ENCODE measurements at regions not wholly inside any gene's neighbourhood (a gene's known extent, or its start where the extent isn't known, plus 50 kb on each side); places are given as distances from the start of the nearest gene placed in this dataset.

GRCh38 chr16:50924759-50925545 is 183.1 kb downstream of the CYLD start:
- DNase-seq (ENCODE audit: low spot score), result no peak

DNA sequence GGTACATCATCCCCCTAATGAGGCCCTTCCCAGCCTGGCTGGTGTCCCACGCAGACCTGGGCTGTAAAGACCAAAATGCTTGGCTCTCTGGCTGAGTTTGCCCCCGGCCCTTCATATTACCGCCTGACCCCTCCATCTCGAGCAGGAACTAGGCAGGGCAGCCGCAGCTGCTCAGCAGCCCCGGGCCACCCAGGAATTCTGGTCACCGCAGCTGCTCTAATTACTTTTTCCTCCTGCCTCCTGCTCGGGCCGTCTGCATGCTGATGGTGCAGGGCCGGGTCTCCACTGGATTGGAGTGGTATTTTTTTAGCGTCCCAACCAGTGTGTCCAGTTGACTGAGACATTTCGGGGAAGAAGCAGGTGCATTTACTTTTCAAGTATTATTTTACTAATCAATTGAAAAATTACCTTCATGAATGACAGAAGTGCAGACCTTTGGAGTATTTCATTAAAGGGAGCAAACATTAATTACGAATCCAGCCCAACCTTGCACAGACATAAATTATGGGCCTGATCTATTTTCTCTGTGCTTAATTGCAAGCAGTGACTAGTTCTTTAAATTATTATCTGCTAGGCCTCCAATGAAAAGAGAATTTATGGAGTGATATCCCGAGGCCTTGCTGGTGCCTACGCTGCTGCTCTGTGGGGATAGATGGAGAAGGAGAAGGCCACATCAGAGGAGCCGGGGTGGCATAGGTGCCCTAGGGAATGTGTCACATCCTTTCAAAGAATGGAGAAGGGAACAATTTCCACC is 176.2 kb downstream of the CYLD start:
- no peak for DNase-seq (ENCODE audit: low spot score)

DNA sequence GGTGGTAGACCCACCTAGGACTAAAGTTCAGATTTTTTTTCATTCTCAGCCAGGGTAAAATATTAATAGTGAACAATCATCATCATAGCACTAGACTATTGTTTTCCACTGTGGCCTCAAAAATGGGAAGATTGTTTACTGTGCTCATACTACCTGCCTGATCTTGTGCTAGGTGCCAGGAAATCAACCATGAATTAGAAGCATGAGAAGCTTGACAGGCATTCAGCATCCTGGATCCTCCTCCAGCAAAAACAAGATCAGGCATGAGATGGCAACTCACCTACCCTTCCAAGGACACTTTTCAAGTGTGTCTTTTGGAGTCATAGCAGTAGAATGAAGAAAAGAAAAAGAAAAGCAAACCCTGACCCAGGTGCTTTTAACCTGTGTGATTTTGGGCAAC is 174.2 kb downstream of the CYLD start:
- DNase-seq (ENCODE audit: low spot score), result no peak

DNA sequence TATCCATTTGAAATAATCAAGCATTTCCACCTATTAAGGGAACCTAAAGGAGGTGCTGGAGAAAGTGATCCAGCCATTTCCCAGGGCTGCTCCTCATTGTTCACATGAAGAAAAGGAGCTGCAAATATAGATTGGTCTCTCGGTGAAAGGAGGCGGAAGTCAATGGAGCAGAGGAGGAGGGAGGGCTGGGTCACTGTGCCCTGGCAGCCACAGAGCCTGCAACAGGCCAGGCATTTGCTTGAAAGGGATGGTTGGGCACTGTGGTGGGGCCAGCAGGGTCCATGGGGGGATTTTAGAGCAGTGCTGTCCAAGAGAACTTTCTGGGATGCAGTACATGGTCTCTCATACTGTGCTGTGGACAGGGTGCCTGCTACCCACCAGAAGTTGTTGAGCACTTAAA is 173.2 kb downstream of the CYLD start:
- no peak for DNase-seq (ENCODE audit: low spot score)

GRCh38 chr16:50910736-50911100 is 168.8 kb downstream of the CYLD start:
- no peak for DNase-seq (ENCODE audit: low spot score)

DNA sequence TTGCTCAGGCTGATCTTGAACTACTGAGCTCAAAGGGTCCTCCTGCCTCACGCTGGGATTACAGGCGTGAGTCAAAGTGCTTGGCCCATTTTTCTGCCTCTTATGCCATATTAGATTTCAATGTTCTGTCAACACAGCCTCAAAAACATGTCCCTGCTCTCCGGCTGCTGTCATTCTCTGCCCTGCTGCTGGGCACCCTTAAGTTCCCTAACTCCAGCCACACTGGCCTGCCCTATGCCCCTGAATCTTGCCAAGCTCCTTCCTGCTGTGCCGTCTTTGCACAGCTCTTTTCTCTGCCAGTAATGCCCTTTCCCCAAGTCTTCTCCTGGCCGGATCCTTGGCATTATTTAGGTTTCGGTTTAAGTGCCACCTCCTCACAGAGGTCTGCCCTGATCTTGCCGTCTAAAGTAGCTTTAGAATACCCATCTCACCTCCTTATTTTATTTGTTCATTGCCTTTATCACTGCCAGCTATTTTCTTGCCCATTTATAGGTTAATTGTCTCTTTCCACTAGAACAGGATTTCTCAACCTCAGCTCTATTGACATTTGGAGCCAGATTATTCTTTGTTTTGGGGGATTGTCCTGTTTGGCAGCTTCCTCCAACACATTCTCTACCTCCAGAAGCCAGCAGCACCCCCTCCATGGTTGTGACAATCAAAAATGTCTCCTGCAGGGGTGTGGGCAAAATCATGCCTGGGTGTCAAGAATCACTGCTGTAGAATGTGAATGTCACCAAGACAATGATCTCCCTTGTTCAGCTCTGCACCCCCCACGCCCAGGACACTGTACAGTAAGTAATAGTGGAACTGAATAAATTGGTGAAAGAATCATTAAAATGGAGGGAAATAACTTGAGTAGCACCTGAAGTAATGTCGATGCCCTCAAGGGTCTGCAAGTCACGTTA is 168.2 kb downstream of the CYLD start:
- DNase-seq (ENCODE audit: low spot score), result no peak

DNA sequence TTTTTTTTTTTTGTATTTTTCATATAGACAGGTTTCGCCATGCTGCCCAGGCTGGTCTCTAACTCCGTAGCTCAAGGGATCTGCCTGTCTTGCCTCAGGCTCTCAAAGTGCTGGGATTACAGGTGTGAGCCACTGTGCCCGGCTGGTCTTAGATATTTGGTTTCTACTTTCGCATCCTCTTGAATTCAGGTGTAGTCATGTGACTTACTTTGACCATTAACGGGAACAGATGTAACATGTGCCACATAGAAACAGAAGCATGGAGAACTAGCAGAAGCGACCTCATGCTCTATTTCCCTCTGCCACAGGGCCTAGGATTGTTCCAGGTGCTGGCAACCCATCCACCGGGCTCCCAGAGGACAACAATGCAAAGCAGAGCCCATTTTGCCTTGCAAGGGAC is 166.6 kb downstream of the CYLD start:
- DNase-seq (ENCODE audit: low spot score), result no peak

DNA sequence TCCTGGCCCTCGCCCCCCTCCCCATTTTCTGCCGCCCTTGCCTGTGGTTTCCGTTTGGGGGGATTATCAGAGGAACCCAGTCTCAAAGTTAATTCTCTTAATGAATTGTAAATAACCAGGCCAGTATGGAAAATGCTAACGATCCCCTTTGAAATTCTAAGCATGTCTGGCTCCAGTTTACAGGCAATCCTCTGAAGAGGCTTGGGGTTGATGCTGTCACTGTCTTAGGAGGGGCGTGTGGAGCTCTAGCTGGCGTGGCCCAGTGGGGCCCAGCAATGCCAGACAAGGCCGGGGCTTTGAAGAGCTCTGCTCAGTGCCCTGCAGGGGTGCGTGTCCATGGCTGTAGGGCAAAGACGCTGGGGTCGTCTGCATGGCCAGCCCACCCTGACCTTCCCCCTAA is 164.6 kb downstream of the CYLD start:
- DNase-seq (ENCODE audit: low spot score), result no peak

DNA sequence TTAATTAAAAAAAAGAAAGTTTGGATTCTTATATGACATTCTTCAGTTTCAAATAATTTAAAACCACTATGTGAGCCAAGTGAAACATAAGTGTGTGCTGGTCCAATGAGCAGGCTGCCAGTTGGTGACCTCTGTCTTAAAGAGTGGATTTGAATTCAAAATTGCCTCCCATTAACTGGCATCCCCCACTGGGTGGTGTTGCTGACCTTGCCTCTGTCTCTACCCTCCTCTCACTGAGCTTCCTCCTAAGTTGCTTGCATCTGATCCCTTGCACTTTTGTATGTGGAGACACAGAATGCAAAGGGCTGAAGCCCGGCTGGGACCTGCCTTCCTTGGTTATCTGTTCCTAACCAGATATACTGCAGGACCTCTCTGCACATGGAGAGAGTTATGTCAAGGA is 160.6 kb downstream of the CYLD start:
- no peak for DNase-seq (ENCODE audit: low spot score)

DNA sequence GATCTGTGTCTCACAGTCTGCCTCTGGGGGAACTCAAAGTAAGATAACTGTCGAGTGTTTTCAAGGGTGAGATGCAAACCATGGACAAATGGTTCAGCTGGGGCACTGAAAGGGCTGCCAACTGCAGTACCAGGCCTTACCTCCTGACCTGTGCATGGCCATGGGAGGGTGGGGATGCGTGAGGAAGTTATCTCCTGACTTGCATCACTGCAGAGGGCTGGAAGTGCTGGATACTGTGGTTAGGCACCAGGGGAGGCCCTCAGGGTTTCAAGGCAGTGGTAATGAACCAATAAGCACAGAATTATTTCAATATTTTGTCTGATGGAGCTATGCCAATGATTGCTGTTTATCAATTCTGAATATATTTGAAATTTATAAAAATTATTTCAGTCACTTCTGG is 159.2 kb downstream of the CYLD start:
- DNase-seq (ENCODE audit: low spot score), result no peak

DNA sequence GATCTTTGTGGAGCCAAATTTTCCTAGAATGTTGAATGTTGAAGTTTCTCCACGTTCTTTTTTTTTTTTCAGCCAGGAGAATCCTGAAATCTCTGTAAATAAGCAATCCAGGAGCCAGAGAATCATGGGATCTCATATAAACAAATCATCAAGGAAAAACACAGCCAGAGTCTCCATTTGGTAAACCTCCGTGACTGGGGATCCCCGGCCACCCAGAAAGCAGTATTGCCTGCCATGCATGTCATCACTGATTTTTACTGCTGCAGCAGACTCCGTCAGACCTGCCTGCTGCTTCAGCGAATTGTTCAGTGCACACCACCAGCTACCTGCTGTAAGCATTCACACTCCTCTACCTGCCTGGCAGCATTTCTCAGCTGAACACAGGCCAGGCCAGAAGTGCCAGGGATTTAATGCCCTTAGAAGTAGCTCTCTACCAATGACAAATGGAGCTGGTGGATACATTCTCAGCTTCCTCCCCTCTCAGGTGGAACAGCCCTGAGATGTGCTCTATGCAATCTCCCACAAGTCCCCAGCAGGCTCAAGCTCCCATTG is 158.6 kb downstream of the CYLD start:
- DNase-seq (ENCODE audit: low spot score), result no peak

- no peak for DNase-seq (ENCODE audit: low spot score)
Measured at GRCh38 chr16:50899951-50900350, 158.1 kb downstream of the CYLD start.

- DNase-seq (ENCODE audit: low spot score), result no peak
Measured at GRCh38 chr16:50889746-50890145, 147.9 kb downstream of the CYLD start.

GRCh38 chr16:50889276-50889675 is 147.4 kb downstream of the CYLD start:
- no peak for DNase-seq (ENCODE audit: low spot score)

DNA sequence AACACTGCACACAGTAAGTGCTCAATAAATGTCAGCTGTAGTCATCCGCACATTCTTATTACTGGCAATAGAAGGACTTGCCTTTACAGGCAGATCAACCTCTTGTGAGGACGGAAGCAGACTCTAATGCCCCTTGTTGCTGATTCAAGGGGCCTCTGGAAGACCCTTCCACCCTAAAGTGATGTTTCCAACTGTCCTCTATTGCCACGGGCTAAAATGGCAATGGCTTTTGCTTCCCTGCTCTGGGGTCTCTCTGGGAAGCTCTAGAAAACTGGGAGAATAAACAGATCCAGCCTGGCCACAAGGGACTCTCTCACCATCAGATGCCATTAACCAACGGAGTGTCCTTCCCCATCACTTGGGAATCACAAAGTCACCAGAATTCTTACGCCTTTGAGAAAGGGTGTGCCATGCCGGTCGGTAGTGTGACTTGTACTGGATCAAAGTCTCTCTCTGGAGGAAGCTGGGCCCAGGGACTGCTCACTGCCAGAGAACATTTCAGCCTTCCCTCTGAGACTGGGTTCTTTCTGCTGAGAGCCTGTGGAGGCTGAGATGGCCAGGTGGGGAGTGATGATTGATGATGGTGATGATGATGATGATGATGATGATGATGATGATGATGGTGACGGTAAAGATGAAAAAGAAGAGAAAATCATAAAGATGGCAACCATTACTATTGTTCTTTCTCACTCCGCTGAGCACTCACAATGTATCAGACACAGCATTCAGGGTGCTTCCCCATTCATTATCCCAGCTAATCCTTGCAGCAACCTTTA is 146.8 kb downstream of the CYLD start:
- no peak for DNase-seq (ENCODE audit: low spot score)

GRCh38 chr16:50887500-50888298 is 145.8 kb downstream of the CYLD start:
- no peak for DNase-seq (ENCODE audit: low spot score)

GRCh38 chr16:50884066-50884860 is 142.4 kb downstream of the CYLD start:
- DNase-seq (ENCODE audit: low spot score), result no peak

DNA sequence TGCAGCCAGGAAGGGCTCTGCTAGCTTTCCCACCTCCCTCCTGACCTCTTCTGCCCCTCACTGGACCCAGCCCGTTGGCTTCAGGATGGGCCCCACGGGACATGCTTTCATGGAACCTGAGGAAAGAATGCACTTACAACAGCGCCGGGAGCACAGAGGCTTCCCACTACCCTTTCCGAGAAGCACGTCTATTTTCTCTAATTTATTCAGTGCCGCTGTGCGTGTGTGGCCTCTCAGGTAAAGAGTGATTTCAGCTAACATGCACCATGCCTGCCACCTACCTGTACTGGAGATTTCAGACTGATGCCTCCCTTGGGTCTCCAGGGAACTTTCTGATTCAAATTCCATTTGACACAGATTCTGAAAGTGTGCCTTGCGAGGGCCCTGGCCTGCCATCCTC is 140.1 kb downstream of the CYLD start:
- DNase-seq (ENCODE audit: low spot score), result no peak

DNA sequence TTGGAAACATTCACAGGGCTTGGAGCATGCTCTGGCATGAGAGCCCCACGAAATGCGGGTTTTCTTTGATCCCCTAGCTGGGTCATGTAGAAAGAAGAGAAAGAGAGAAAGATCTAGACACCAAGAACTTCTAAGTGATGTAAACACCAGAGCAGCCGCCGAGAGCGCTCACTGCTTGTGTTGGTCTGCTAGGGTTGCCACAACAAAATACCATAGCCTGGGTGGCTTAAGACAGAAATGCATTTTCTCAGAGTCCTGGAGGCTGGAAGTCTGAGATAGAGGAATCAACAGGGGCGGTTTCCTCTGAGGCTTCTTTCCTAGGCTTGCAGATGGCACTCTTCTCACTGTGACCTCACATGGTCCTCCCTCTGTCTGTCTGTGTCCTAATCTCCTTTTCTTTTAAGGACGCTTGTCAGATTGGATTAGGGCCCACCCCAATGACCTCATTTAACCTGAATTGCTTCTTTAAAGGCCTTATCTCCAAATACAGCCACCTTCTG is 139.5 kb downstream of the CYLD start:
- DNase-seq (ENCODE audit: low spot score), result no peak
